HepG2 (cell line): ENCODE measurements at regions not wholly inside any gene's neighbourhood (a gene's known extent, or its start where the extent isn't known, plus 50 kb on each side); places are given as distances from the start of the nearest gene placed in this dataset.

ENCODE experiments used
- CCDC6 ChIP-seq: sonication (generic); formaldehyde crosslinking; IDR thresholded peaks from 2 replicates; pipeline ENCODE4 v1.8.1; 2022; ENCODE audit warnings: mild to moderate bottlenecking, missing genetic modification reagents, moderate library complexity
- JDP2 ChIP-seq: sonication (generic); formaldehyde crosslinking; IDR thresholded peaks from 2 replicates; pipeline ENCODE4 v1.8.1; 2022; ENCODE audit warnings: missing genetic modification reagents, borderline replicate concordance
- MED1 ChIP-seq: sonication (generic); formaldehyde crosslinking; IDR thresholded peaks from 2 replicates; pipeline ENCODE4 v1.4.0; 2020; ENCODE audit warnings: missing genetic modification reagents
- MEF2D ChIP-seq: sonication (generic); formaldehyde crosslinking; IDR thresholded peaks from 2 replicates; pipeline ENCODE4 v1.5.1; 2020; ENCODE audit warnings: mild to moderate bottlenecking, missing genetic modification reagents
- MXI1 ChIP-seq: IDR thresholded peaks from 3 replicates; pipeline ENCODE4 v1.6.1; 2012; ENCODE audit warnings: low read depth, low read length, inconsistent platforms, borderline replicate concordance
- NFE2 ChIP-seq: sonication (generic); formaldehyde crosslinking; IDR thresholded peaks from 2 replicates; pipeline ENCODE4 v1.4.0; 2020; ENCODE audit warnings: missing genetic modification reagents
- RBFOX2 ChIP-seq: fragments of 200-400 bp; formaldehyde crosslinking; IDR thresholded peaks from 2 replicates; pipeline ENCODE4 v1.6.1; 2017; ENCODE audit warnings: low read depth, mild to moderate bottlenecking, low read length
- SETDB1 ChIP-seq: sonication (generic); formaldehyde crosslinking; IDR thresholded peaks from 2 replicates; pipeline ENCODE4 v1.5.1; 2020; ENCODE audit warnings: missing genetic modification reagents, mild to moderate bottlenecking, borderline replicate concordance
- SYNCRIP ChIP-seq: fragments of 200-400 bp; formaldehyde crosslinking; IDR thresholded peaks from 2 replicates; pipeline ENCODE4 v1.6.1; 2018; ENCODE audit warnings: mild to moderate bottlenecking, low read depth, low read length; ENCODE audit not compliant: insufficient read depth
- UBTF ChIP-seq: sonication (generic); formaldehyde crosslinking; IDR thresholded peaks from 2 replicates; pipeline ENCODE4 v1.4.0; 2020; ENCODE audit warnings: mild to moderate bottlenecking, missing genetic modification reagents
- ZNF180 ChIP-seq: sonication (generic); formaldehyde crosslinking; IDR thresholded peaks from 2 replicates; pipeline ENCODE4 v1.4.0; 2020; ENCODE audit warnings: low read depth, missing genetic modification reagents, borderline replicate concordance
- ZNF451 ChIP-seq: sonication (generic); formaldehyde crosslinking; IDR thresholded peaks from 2 replicates; pipeline ENCODE4 v1.5.0; 2020; ENCODE audit warnings: mild to moderate bottlenecking, missing genetic modification reagents
- ZNF607 ChIP-seq: sonication (generic); formaldehyde crosslinking; IDR thresholded peaks from 2 replicates; pipeline ENCODE4 v1.5.1; 2020; ENCODE audit warnings: missing genetic modification reagents, mild to moderate bottlenecking, borderline replicate concordance
- ZNF891 ChIP-seq: sonication (generic); formaldehyde crosslinking; IDR thresholded peaks from 2 replicates; pipeline ENCODE4 v1.5.0; 2020; ENCODE audit warnings: mild to moderate bottlenecking, missing genetic modification reagents
- TF ChIP-seq, protein P1 (sequence below): sonication (generic); formaldehyde crosslinking; IDR thresholded peaks from 2 replicates; pipeline ENCODE4 v1.8.0; 2022; ENCODE audit warnings: missing genetic modification reagents, mild to moderate bottlenecking, borderline replicate concordance
- TF ChIP-seq, protein P2 (sequence below): sonication (generic); formaldehyde crosslinking; IDR thresholded peaks from 2 replicates; pipeline ENCODE4 v1.5.0; 2020; ENCODE audit warnings: missing genetic modification reagents
- TF ChIP-seq, protein P3 (sequence below): sonication (generic); formaldehyde crosslinking; IDR thresholded peaks from 2 replicates; pipeline ENCODE4 v1.9.0; 2021; ENCODE audit warnings: missing genetic modification reagents, borderline replicate concordance
- TF ChIP-seq, protein P4 (sequence below): sonication (generic); formaldehyde crosslinking; IDR thresholded peaks from 2 replicates; pipeline ENCODE4 v1.5.1; 2020; ENCODE audit warnings: mild to moderate bottlenecking, moderate library complexity, missing genetic modification reagents
- TF ChIP-seq, protein P5 (sequence below): sonication (generic); formaldehyde crosslinking; IDR thresholded peaks from 2 replicates; pipeline ENCODE4 v1.4.0; 2020; ENCODE audit warnings: low read depth, mild to moderate bottlenecking, missing genetic modification reagents

DNA sequence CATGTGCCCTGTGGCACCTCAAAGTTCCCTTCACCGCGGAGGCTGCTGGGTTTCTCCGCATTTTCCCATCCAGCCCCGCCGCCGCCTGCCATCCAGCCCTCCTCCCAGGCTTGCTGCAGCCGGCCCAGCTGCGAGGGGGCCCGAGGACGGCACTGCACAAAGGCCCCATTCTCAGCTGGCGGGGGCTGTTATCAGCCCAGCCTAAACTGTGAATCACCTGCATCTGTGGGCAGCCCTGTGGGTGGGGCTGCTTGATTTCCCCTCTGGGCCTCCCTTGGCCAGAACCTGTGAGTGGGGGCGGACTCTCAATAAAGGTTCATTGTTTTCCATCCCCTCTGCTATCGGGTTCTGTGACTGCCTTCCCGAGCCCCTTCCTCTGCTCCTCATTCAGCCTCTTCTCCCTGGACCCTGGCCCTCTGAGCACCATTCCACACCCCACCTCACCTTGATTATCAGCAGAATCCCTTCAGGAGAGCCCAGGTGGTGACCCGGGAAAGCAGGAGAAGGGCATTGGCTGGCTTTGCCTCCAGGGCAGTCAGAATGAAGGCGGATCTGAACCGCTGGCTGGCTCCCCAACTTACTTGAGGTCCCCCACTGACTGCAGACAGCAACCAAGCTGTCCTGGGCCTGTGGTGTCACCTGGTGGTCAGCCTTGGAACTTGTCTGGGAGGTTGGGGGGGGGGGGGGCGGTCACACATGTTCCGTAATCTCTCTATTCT lies 204.5 kb downstream of the ZFP36L2 start (continued):
- TF ChIP-seq UBTF (no peak), JDP2 (CRISPR knock-in tag) (no peak), MEF2D (CRISPR knock-in tag) (no peak), ZNF451 (CRISPR knock-in tag) (no peak), CCDC6 (CRISPR knock-in tag) (no peak), ZNF891 (CRISPR knock-in tag) (no peak), NFE2 (CRISPR knock-in tag) (no peak), RBFOX2 (peak; percentile 48), MXI1 (no peak), MED1 (no peak), SETDB1 (CRISPR knock-in tag) (0 out of 2 replicates have a peak, but pooled peaks have one; percentile 67), SYNCRIP (no peak), ZNF607 (no peak), ZNF180 (CRISPR knock-in tag) (no peak)
- TF ChIP-seq, protein P1, sequence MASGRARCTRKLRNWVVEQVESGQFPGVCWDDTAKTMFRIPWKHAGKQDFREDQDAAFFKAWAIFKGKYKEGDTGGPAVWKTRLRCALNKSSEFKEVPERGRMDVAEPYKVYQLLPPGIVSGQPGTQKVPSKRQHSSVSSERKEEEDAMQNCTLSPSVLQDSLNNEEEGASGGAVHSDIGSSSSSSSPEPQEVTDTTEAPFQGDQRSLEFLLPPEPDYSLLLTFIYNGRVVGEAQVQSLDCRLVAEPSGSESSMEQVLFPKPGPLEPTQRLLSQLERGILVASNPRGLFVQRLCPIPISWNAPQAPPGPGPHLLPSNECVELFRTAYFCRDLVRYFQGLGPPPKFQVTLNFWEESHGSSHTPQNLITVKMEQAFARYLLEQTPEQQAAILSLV (CRISPR knock-in tag): no peak
- TF ChIP-seq, protein P2, sequence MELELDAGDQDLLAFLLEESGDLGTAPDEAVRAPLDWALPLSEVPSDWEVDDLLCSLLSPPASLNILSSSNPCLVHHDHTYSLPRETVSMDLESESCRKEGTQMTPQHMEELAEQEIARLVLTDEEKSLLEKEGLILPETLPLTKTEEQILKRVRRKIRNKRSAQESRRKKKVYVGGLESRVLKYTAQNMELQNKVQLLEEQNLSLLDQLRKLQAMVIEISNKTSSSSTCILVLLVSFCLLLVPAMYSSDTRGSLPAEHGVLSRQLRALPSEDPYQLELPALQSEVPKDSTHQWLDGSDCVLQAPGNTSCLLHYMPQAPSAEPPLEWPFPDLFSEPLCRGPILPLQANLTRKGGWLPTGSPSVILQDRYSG (CRISPR knock-in tag): no peak
- TF ChIP-seq, protein P3, sequence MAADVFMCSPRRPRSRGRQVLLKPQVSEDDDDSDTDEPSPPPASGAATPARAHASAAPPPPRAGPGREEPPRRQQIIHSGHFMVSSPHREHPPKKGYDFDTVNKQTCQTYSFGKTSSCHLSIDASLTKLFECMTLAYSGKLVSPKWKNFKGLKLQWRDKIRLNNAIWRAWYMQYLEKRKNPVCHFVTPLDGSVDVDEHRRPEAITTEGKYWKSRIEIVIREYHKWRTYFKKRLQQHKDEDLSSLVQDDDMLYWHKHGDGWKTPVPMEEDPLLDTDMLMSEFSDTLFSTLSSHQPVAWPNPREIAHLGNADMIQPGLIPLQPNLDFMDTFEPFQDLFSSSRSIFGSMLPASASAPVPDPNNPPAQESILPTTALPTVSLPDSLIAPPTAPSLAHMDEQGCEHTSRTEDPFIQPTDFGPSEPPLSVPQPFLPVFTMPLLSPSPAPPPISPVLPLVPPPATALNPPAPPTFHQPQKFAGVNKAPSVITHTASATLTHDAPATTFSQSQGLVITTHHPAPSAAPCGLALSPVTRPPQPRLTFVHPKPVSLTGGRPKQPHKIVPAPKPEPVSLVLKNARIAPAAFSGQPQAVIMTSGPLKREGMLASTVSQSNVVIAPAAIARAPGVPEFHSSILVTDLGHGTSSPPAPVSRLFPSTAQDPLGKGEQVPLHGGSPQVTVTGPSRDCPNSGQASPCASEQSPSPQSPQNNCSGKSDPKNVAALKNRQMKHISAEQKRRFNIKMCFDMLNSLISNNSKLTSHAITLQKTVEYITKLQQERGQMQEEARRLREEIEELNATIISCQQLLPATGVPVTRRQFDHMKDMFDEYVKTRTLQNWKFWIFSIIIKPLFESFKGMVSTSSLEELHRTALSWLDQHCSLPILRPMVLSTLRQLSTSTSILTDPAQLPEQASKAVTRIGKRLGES (CRISPR knock-in tag): no peak
- TF ChIP-seq, protein P4, sequence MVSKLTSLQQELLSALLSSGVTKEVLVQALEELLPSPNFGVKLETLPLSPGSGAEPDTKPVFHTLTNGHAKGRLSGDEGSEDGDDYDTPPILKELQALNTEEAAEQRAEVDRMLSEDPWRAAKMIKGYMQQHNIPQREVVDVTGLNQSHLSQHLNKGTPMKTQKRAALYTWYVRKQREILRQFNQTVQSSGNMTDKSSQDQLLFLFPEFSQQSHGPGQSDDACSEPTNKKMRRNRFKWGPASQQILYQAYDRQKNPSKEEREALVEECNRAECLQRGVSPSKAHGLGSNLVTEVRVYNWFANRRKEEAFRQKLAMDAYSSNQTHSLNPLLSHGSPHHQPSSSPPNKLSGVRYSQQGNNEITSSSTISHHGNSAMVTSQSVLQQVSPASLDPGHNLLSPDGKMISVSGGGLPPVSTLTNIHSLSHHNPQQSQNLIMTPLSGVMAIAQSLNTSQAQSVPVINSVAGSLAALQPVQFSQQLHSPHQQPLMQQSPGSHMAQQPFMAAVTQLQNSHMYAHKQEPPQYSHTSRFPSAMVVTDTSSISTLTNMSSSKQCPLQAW (CRISPR knock-in tag): no peak; the same call in 1 of the 2 replicates
- TF ChIP-seq, protein P5, sequence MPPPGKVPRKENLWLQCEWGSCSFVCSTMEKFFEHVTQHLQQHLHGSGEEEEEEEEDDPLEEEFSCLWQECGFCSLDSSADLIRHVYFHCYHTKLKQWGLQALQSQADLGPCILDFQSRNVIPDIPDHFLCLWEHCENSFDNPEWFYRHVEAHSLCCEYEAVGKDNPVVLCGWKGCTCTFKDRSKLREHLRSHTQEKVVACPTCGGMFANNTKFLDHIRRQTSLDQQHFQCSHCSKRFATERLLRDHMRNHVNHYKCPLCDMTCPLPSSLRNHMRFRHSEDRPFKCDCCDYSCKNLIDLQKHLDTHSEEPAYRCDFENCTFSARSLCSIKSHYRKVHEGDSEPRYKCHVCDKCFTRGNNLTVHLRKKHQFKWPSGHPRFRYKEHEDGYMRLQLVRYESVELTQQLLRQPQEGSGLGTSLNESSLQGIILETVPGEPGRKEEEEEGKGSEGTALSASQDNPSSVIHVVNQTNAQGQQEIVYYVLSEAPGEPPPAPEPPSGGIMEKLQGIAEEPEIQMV (CRISPR knock-in tag): no peak
